ENCODE measurements at regions not wholly inside any gene's neighbourhood (a gene's known extent, or its start where the extent isn't known, plus 50 kb on each side); places are given as distances from the start of the nearest gene placed in this dataset.

GRCh38 chr12:67928621-67929383 is 60.4 kb upstream of the IFNG-AS1 start:
- no peak for TF ChIP-seq CTCF (IDR thresholded peaks at IDR 0.05; ENCODE audit: borderline replicate concordance, insufficient read depth, low read depth, low read length)
- no peak overlapping the region for H3K4me3 ChIP-seq (ENCODE audit: low read depth, low read length)

GRCh38 chr12:67929384-67929772 is 59.9 kb upstream of the IFNG-AS1 start:
- no peak overlapping the region for H3K4me3 ChIP-seq (ENCODE audit: low read depth, low read length)
- no peak for TF ChIP-seq CTCF (IDR thresholded peaks at IDR 0.05; ENCODE audit: borderline replicate concordance, insufficient read depth, low read depth, low read length)

GRCh38 chr12:67937822-67938221 is 51.4 kb upstream of the IFNG-AS1 start:
- TF ChIP-seq CTCF (IDR thresholded peaks at IDR 0.05; ENCODE audit: borderline replicate concordance, insufficient read depth, low read depth, low read length) = 0 out of 2 replicates have a peak, but pooled peaks have one; percentile 19
- no peak overlapping the region for H3K4me3 ChIP-seq (ENCODE audit: low read depth, low read length)

Measured in GM12875 (cell line).